Testis (tissue), 2 donors: ENCODE measurements at regions not wholly inside any gene's neighbourhood (a gene's known extent, or its start where the extent isn't known, plus 50 kb on each side); places are given as distances from the start of the nearest gene placed in this dataset.

Experiments used
- DNase-seq: peaks from one replicate; pipeline ENCODE4 v3.0.0-alpha.2; 2019
- H3K27ac ChIP-seq, 2 donors: fragments of 200-600 bp; sonication (generic); one replicate each; pipeline ENCODE4 v1.5.1; 2019
- H3K27me3 ChIP-seq: fragments of 200-600 bp; sonication (generic); one replicate; pipeline ENCODE4 v1.5.1; 2019
- H3K36me3 ChIP-seq: fragments of 200-600 bp; sonication (generic); one replicate; pipeline ENCODE4 v1.5.1; 2017; ENCODE audit warnings: low read depth; ENCODE audit errors: missing control alignments
- H3K4me1 ChIP-seq: fragments of 200-600 bp; sonication (generic); one replicate; pipeline ENCODE4 v1.5.1; 2019
- H3K4me3 ChIP-seq, 2 donors: fragments of 200-600 bp; sonication (generic); one replicate each; pipeline ENCODE4 v1.5.1; 2017 to 2019
- H3K9me3 ChIP-seq: fragments of 200-600 bp; sonication (generic); one replicate; pipeline ENCODE4 v1.5.1; 2017
- CTCF ChIP-seq, 3 experiments: fragments of 450-650 bp in 2 of 3; fragments of 200-600 bp in 1 of 3; sonication (generic) in 1 of 3; IDR thresholded peaks; one replicate each; pipeline ENCODE4 v1.5.1; 2016 to 2019; ENCODE audit warnings: antibody characterized with exemption in 3 of 3, mild to moderate bottlenecking in 2 of 3, moderate library complexity in 1 of 3
- POLR2A ChIP-seq: fragments of 450-650 bp; IDR thresholded peaks from one replicate; pipeline ENCODE4 v1.6.1; 2017; ENCODE audit warnings: antibody characterized with exemption, mild to moderate bottlenecking, moderate library complexity
- WGBS, 2 donors: methylation state at CpG; one replicate each; pipeline ENCODE4 v1.1.5; 2018; 5-methylcytosine and 5-hydroxymethylcytosine counted together
- intact Hi-C: fragments of 100-400 bp; cut with DNase I; formaldehyde crosslinking; loops from one replicate; pipeline ENCODE4 v1.15.1; 2023; ENCODE audit warnings: low total_unique reads

DNA sequence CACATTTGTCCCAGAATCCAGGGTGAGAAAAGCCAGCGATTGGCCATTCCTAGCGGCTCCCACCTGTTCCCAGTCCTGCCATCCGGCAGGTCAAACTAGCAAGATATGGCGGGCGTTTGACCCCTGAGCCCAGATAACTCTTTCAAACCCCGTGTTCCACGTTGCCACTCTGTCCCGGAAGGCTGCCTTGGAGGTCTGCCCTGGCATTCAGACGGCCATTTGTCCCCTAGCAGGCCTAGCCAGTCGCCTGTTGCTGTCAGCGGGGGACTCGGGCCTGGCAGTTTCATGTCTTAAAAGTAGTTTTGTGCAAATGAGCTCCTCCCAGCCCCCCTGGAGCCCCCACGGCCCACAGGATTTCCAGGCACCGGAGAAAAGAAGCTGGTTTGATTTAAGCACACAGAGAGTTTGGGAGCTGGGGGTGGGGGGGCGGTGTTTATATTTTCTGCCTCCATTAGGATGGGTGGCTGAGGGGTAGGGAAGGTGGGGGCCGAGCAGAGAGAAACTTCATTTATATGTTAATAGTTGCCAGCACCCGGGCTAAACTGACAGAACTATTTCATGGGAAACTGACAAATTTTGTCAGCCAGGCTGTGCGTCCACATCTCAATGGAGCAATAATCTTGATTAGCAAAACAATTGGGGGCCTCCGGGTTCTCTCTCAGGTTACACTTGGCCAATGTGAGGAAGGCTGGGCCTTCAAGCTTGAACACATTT, 240.9 kb upstream of the SALL1 start:
- 23 to 39% methylated on average over 16 to 19 of the region's 19 CpGs for WGBS, 2 donors
- no peaks in the 10 kb centered on the region for H3K4me1 ChIP-seq
- H3K36me3 ChIP-seq = no peaks in the 10 kb centered on the region
- intact Hi-C loops = no loop called here
- TF ChIP-seq POLR2A (no peak), CTCF (IDR thresholded peaks at IDR 0.05) (no peak)
- no peaks in the 10 kb centered on the region for H3K27me3 ChIP-seq
- H3K4me3 ChIP-seq = peak overlapping the region in 1 of 2 donors; percentile 48
- peak; percentile 15 for DNase-seq
- no peak overlapping the region for H3K27ac ChIP-seq
- no peaks in the 10 kb centered on the region for H3K9me3 ChIP-seq

GRCh38 chr16:51390877-51391276, 239.8 kb upstream of the SALL1 start:
- intact Hi-C loops = no loop called here
- no peaks in the 10 kb centered on the region for H3K9me3 ChIP-seq
- no peak for DNase-seq

DNA sequence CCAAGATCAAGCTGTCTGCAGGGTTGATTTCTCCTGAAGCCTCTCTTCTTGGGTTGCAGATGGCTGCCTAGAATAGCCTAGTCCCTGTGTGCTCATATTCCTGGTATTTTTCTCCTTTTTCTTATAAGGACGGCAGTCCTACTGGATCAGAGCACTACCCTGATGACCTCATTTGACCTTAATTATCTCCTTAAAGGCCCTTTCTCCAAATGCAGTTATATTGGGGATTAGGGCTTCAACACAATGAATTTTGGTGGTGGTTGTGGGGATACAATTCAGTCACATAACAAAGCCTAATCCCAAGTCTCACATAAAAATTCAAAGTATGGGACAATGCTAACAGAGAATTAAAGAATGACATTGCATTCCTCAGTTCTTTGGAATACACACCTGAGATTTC, 238.8 kb upstream of the SALL1 start:
- intact Hi-C loops = no loop called here
- DNase-seq = no peak
- no peak for TF ChIP-seq CTCF (IDR thresholded peaks at IDR 0.05)
- no peak for TF ChIP-seq POLR2A
- H3K4me1 ChIP-seq = no peaks in the 10 kb centered on the region
- H3K36me3 ChIP-seq = no peaks in the 10 kb centered on the region
- H3K9me3 ChIP-seq = no peaks in the 10 kb centered on the region
- no peak overlapping the region for H3K4me3 ChIP-seq
- H3K27me3 ChIP-seq = no peaks in the 10 kb centered on the region
- H3K27ac ChIP-seq = no peak overlapping the region
- 50 to 56% methylated on average over 1 of the region's 1 CpG for WGBS, 2 donors

More at GRCh38 chr16:51390877-51391276, 239.8 kb upstream of the SALL1 start:
- Histone ChIP-seq H3K27me3 (no peaks in the 10 kb centered on the region), H3K4me1 (no peaks in the 10 kb centered on the region), H3K4me3 (no peak overlapping the region), H3K27ac (no peak overlapping the region), H3K36me3 (no peaks in the 10 kb centered on the region)
- TF ChIP-seq CTCF (IDR thresholded peaks at IDR 0.05) = no peak
- TF ChIP-seq POLR2A = no peak
- 48 to 60% methylated on average over 3 of the region's 3 CpGs for WGBS, 2 donors

- Histone ChIP-seq H3K9me3 (no peaks in the 10 kb centered on the region), H3K27ac (no peak overlapping the region), H3K36me3 (no peaks in the 10 kb centered on the region), H3K4me1 (no peaks in the 10 kb centered on the region), H3K4me3 (no peak overlapping the region), H3K27me3 (no peaks in the 10 kb centered on the region)
- 78 to 84% methylated on average over 6 of the region's 6 CpGs for WGBS, 2 donors
- TF ChIP-seq CTCF (IDR thresholded peaks at IDR 0.05) (no peak), POLR2A (no peak)
- DNase-seq = no peak
- intact Hi-C loops = no loop called here
These were observed 237.5 kb upstream of the SALL1 start for GRCh38 chr16:51388516-51388951.

GRCh38 chr16:51383909-51384308, 232.8 kb upstream of the SALL1 start:
- 47 to 59% methylated on average over 3 of the region's 3 CpGs for WGBS, 2 donors
- Histone ChIP-seq H3K27ac (no peak overlapping the region), H3K27me3 (no peaks in the 10 kb centered on the region), H3K9me3 (no peaks in the 10 kb centered on the region), H3K36me3 (no peaks in the 10 kb centered on the region), H3K4me3 (no peak overlapping the region), H3K4me1 (no peaks in the 10 kb centered on the region)
- no peak for DNase-seq
- intact Hi-C loops = no loop called here
- TF ChIP-seq POLR2A = no peak
